Esophagus muscularis mucosa (tissue), 4 donors: ENCODE measurements at regions not wholly inside any gene's neighbourhood (a gene's known extent, or its start where the extent isn't known, plus 50 kb on each side); places are given as distances from the start of the nearest gene placed in this dataset.

Source experiments
- EP300 ChIP-seq: sonication (generic); formaldehyde crosslinking; IDR thresholded peaks from one replicate; pipeline ENCODE4 v1.6.1; 2017; ENCODE audit warnings: antibody characterized with exemption
- POLR2A ChIP-seq: fragments of 450-650 bp; IDR thresholded peaks from one replicate; pipeline ENCODE4 v1.6.1; 2017; ENCODE audit warnings: antibody characterized with exemption, moderate library complexity, mild to moderate bottlenecking, low read depth
- POLR2AphosphoS5 ChIP-seq, 2 donors: sonication (generic); formaldehyde crosslinking; IDR thresholded peaks; one replicate each; pipeline ENCODE4 v1.6.1; 2017; ENCODE audit warnings: antibody characterized with exemption in 2 of 2
- TF ChIP-seq, protein P1 (sequence below), 3 experiments: fragments of 200-600 bp in 2 of 3; fragments of 450-650 bp in 1 of 3; sonication (generic) in 2 of 3; IDR thresholded peaks; one replicate each; pipeline ENCODE4 v1.5.1; 2017 to 2019; ENCODE audit warnings: antibody characterized with exemption in 3 of 3, mild to moderate bottlenecking in 2 of 3, moderate library complexity in 1 of 3

DNA sequence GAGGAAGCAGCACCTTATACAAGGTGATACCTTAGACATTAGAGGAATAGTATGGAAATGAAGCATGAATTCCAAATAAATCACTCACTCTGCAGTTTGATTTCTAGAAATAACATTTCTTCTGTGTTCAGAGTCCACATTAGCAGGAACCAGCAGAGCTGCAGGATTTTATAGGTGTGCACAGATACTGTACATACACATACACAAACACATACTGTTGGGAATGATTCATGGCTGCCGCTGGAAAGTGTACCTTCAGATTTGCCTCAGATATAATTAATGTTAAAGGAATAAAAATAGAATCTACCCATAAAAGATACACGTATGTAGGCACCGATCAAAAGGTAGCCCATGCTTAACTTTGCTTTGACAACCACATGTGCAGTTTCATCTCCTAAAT is 578.1 kb downstream of the CSNK1G3 start:
- TF ChIP-seq EP300 (no peak), POLR2A (no peak), POLR2AphosphoS5 (IDR thresholded peaks at IDR 0.05) (no peak)
- TF ChIP-seq, protein P1, sequence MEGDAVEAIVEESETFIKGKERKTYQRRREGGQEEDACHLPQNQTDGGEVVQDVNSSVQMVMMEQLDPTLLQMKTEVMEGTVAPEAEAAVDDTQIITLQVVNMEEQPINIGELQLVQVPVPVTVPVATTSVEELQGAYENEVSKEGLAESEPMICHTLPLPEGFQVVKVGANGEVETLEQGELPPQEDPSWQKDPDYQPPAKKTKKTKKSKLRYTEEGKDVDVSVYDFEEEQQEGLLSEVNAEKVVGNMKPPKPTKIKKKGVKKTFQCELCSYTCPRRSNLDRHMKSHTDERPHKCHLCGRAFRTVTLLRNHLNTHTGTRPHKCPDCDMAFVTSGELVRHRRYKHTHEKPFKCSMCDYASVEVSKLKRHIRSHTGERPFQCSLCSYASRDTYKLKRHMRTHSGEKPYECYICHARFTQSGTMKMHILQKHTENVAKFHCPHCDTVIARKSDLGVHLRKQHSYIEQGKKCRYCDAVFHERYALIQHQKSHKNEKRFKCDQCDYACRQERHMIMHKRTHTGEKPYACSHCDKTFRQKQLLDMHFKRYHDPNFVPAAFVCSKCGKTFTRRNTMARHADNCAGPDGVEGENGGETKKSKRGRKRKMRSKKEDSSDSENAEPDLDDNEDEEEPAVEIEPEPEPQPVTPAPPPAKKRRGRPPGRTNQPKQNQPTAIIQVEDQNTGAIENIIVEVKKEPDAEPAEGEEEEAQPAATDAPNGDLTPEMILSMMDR (IDR thresholded peaks at IDR 0.05): no peak
